Smooth muscle cell (in vitro differentiated cells): ENCODE measurements at regions not wholly inside any gene's neighbourhood (a gene's known extent, or its start where the extent isn't known, plus 50 kb on each side); places are given as distances from the start of the nearest gene placed in this dataset.

Source experiments
- DNase-seq: peaks from one replicate; lab custom pipeline; 2025; ENCODE audit not compliant: unreplicated experiment; lab: John Stamatoyannopoulos, UW
- H2AFZ ChIP-seq: fragments of 200-600 bp; sonication (generic); 2 replicates; pipeline ENCODE4 v1.6.0; 2016; ENCODE audit warnings: antibody characterized with exemption, low read depth, mild to moderate bottlenecking
- H3F3A ChIP-seq: fragments of 200-600 bp; sonication (generic); 2 replicates; pipeline ENCODE4 v1.6.0; 2017; ENCODE audit warnings: antibody characterized with exemption, low read depth
- H3K27ac ChIP-seq: fragments of 200-600 bp; sonication (generic); 2 replicates; pipeline ENCODE4 v1.5.1; 2016; ENCODE audit warnings: low read depth, mild to moderate bottlenecking
- H3K27me3 ChIP-seq: fragments of 200-600 bp; sonication (generic); 2 replicates; pipeline ENCODE4 v1.6.1; 2016; ENCODE audit warnings: low read depth, mild to moderate bottlenecking
- H3K36me3 ChIP-seq: fragments of 200-600 bp; sonication (generic); 2 replicates; pipeline ENCODE4 v1.5.1; 2016; ENCODE audit warnings: low read depth
- H3K4me1 ChIP-seq: fragments of 200-600 bp; sonication (generic); 2 replicates; pipeline ENCODE4 v1.5.1; 2016; ENCODE audit warnings: low read depth
- H3K4me2 ChIP-seq: fragments of 200-600 bp; sonication (generic); 2 replicates; pipeline ENCODE4 v1.6.0; 2016; ENCODE audit warnings: mild to moderate bottlenecking
- H3K4me3 ChIP-seq: fragments of 200-600 bp; sonication (generic); 2 replicates; pipeline ENCODE4 v1.5.1; 2016; ENCODE audit warnings: mild to moderate bottlenecking
- H3K79me2 ChIP-seq: fragments of 200-600 bp; sonication (generic); 2 replicates; pipeline ENCODE4 v1.6.0; 2016; ENCODE audit warnings: low read depth, mild to moderate bottlenecking
- H3K9ac ChIP-seq: fragments of 200-600 bp; sonication (generic); 2 replicates; pipeline ENCODE4 v1.6.0; 2016; ENCODE audit warnings: low read depth
- H3K9me3 ChIP-seq: fragments of 200-600 bp; sonication (generic); replicated peaks from 2 replicates; pipeline ENCODE4 v1.5.1; 2016; ENCODE audit warnings: low read depth
- H4K20me1 ChIP-seq: fragments of 200-600 bp; sonication (generic); 2 replicates; pipeline ENCODE4 v1.6.0; 2016; ENCODE audit warnings: low read depth
- CTCF ChIP-seq: fragments of 200-600 bp; sonication (generic); IDR thresholded peaks from 2 replicates; pipeline ENCODE4 v1.5.1; 2017; ENCODE audit warnings: borderline replicate concordance, mild to moderate bottlenecking, antibody characterized with exemption; ENCODE audit not compliant: insufficient read depth, poor library complexity, severe bottlenecking
- WGBS: methylation state at CpG from one replicate; pipeline ENCODE4 v1.1.7; 2016; ENCODE audit warnings: low lambda C conversion rate; 5-methylcytosine and 5-hydroxymethylcytosine counted together

GRCh38 chr18:10386049-10386448 lies 68.4 kb upstream of the APCDD1 start:
- Histone ChIP-seq H3K4me3 (no peak overlapping the region), H3K4me1 (peaks cover 7% of the 10 kb centered on the region), H3K9me3 (no peaks in the 10 kb centered on the region), H3K27me3 (no peaks in the 10 kb centered on the region), H3K36me3 (no peaks in the 10 kb centered on the region), H3F3A (no peaks in the 10 kb centered on the region), H3K79me2 (no peaks in the 10 kb centered on the region), H4K20me1 (no peaks in the 10 kb centered on the region), H3K9ac (no peak overlapping the region), H3K27ac (no peak overlapping the region), H2AFZ (peak overlapping the region; percentile 52), H3K4me2 (no peak overlapping the region)
- WGBS, result 97% methylated on average over 4 of the region's 4 CpGs
- no peak for TF ChIP-seq CTCF
- no peak for DNase-seq

GRCh38 chr18:10386956-10387355 lies 67.5 kb upstream of the APCDD1 start:
- Histone ChIP-seq H3K27me3 (no peaks in the 10 kb centered on the region), H3K27ac (no peak overlapping the region), H3K4me3 (no peak overlapping the region), H3K9me3 (no peaks in the 10 kb centered on the region), H3K9ac (no peak overlapping the region), H3K36me3 (no peaks in the 10 kb centered on the region), H3K4me1 (peaks cover 7% of the 10 kb centered on the region), H3K79me2 (no peaks in the 10 kb centered on the region), H2AFZ (no peak overlapping the region), H3K4me2 (no peak overlapping the region), H3F3A (no peaks in the 10 kb centered on the region), H4K20me1 (no peaks in the 10 kb centered on the region)
- DNase-seq, result no peak
- no peak for TF ChIP-seq CTCF
- 73% methylated on average over 2 of the region's 2 CpGs for WGBS

GRCh38 chr18:10387399-10387798 lies 67.0 kb upstream of the APCDD1 start:
- no peak overlapping the region for H2AFZ ChIP-seq
- 92% methylated on average over 3 of the region's 3 CpGs for WGBS
- H3K4me1 ChIP-seq, result peaks cover 7% of the 10 kb centered on the region
- no peak overlapping the region for H3K27ac ChIP-seq
- no peaks in the 10 kb centered on the region for H3K27me3 ChIP-seq
- no peak overlapping the region for H3K4me2 ChIP-seq
- no peaks in the 10 kb centered on the region for H3K9me3 ChIP-seq
- H3F3A ChIP-seq, result no peaks in the 10 kb centered on the region
- H3K79me2 ChIP-seq, result no peaks in the 10 kb centered on the region
- DNase-seq, result no peak
- no peak overlapping the region for H3K9ac ChIP-seq
- no peaks in the 10 kb centered on the region for H3K36me3 ChIP-seq
- H3K4me3 ChIP-seq, result no peak overlapping the region
- no peak for TF ChIP-seq CTCF
- no peaks in the 10 kb centered on the region for H4K20me1 ChIP-seq

GRCh38 chr18:10388373-10388772 lies 66.1 kb upstream of the APCDD1 start:
- Histone ChIP-seq H3K27me3 (no peaks in the 10 kb centered on the region), H3K4me3 (no peak overlapping the region), H3K79me2 (no peaks in the 10 kb centered on the region), H3K9me3 (no peaks in the 10 kb centered on the region), H3K36me3 (no peaks in the 10 kb centered on the region), H3K27ac (no peak overlapping the region), H3K9ac (no peak overlapping the region), H3F3A (no peaks in the 10 kb centered on the region), H3K4me1 (peaks cover 7% of the 10 kb centered on the region), H3K4me2 (no peak overlapping the region), H2AFZ (no peak overlapping the region), H4K20me1 (no peaks in the 10 kb centered on the region)
- 91% methylated on average over 2 of the region's 2 CpGs for WGBS
- DNase-seq, result no peak
- no peak for TF ChIP-seq CTCF
